RPMI7951 (cell line): ENCODE measurements at regions not wholly inside any gene's neighbourhood (a gene's known extent, or its start where the extent isn't known, plus 50 kb on each side); places are given as distances from the start of the nearest gene placed in this dataset.
A peak's percentile ranks its signal among the peaks of the same experiment; 100 is the strongest.
"Not testable (repeated sequence)": the region's sequence is repeated elsewhere in the genome, so short reads cannot be mapped to it uniquely, and the experiment has no call there.

Source experiments
- DNase-seq: peaks from one replicate; pipeline ENCODE4 v3.0.0-alpha.2; 2012; ENCODE audit warnings: low read depth

- no peak for DNase-seq
Observed at GRCh38 chr4:19054916-19055315, 1033.4 kb upstream of the LCORL start.

DNA sequence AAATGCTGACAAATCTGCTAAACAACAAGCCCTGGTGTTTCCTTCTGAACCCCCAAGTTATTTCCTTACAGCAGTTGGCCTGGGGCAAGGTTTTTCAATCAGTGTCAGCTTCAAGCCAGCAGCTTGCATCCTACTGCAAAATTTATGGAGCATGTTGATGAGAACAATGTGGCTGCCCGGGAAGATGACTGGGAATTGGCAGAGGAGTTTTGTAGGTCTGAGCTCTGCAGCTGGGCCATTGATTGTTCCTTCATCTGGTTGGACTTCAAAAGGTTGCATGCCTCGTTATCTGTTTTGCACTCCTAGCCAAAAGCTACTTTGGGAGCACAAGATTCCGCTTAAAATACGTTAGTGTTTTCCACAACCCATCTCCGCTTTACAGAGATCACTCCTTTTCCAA, 1030.3 kb upstream of the LCORL start:
- peak; percentile 21 for DNase-seq

DNA sequence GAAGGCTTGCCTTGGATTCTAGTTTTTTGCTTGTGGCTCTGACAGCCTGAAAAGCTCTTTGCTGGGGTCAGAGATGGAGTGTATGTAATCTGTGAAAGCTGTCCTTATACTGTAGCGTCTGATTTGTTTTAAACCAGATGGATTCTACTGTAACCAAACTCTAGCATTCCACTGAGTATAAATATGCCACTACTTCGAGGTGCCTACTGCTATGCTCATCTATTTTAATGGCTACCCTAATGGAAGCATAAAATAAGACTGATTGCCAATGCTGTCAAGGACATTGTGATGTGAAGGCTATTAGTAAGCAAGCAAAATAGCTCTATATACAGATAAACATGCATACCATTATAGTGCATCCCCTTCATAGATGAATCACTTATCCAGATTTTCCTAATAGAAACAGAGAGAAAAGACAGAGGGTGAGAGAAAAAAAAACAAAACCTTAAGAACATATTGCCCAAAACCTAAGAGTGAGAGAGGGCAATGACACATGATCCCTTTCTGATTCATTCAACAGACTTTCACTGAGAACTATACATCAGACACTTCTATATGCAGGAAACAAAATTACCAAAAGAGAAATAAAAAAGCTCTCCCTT, 1025.8 kb upstream of the LCORL start:
- no peak for DNase-seq

GRCh38 chr4:19039816-19040215, 1018.3 kb upstream of the LCORL start:
- no peak for DNase-seq

DNA sequence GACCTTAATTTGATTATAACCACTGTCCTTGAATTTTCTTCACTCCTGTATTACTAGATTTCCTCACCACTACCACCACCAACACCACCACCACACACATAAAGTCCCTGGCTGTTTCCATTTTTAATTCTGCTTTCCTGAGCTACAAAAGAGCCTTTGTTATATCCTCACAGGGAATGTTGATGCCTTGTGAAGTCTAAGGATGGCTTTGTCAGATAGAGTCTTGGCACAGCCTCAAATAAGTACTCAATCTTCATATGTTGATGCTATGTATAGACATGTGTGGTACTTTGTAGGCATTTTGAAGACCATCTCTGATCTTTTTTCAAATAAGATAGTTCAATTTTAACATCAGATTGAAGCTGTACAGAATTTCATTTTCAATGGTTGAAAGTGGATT, 1016.7 kb upstream of the LCORL start:
- peak; percentile 4 for DNase-seq

DNA sequence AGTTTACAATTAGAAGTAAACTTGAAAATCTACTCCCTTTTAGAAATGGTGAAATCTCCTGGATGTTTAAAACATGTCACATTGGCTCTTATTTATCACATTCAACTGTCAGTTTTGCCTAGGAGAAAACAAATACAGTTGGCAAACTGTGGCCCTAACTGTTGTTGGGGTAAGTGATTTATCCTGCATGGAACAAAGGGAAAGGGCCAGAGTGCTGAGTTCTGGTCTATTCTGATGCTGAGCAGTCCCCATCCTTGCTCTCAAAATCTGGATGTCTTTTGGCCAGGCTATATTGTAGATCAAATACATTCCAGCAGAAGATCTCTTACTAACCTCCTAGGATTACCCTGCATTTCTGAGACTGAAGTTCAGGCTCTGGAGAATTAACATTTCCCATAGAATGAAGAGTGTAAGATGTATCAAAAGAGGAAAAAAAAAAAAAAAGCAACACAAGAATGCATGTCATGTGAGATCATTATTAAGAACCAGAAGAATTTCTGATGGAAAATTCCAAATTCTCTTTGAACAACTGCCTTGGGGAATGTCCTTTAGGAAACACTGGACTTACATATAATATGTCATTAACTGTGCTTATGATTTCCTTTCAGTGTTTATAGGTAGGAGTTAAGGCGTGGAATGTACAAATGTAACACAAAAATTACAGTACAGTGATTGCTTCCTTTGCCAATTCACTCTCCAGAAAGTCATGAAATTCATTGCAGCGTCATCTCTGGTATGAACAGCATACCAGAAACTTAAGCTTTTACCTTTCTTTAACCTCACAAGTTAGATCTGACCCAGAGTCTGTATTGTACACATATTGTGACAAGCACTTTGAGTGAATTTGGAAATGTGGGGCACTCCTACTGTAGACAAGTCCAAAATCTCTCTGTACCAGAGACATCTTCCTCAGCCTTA, 1012.5 kb upstream of the LCORL start:
- no peak for DNase-seq

DNA sequence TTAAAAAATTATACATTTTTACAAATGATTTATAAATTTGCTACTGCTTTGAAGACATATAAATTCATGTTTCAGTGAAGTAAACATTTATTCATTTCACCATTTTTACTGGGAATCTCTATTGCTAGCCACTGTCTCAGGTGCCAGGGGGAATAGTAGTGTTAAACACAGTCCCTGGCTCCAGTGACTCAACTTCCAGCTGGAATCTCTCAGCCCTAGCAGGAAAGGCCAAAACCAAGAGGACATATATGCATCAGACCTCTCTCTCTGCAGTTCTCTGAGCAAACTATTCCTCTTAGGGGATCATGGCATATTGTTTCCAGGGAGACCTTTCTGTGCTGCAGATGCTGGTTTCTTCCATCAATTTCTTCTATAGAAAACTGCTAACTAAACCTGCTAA, 1009.0 kb upstream of the LCORL start:
- DNase-seq: no peak

DNA sequence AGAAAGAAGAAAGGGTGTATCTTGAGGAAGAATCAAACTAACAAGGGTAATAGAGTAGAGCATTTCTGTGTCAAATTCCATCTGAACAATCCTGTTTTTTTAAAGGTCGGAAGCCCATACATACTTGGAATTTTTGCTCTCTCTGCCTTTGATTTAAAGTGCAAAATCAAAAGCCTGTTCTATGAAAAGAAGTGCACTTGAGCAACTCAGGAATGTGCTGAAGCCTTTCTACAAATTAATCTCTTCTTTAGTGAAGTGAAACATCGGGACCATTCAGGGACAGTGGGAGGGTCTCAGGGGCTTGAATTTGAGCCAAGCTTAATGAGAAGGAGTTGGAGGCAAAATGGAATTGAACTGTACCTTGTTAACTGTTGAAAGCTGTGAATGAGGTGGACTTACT, 1008.5 kb upstream of the LCORL start:
- no peak for DNase-seq

DNA sequence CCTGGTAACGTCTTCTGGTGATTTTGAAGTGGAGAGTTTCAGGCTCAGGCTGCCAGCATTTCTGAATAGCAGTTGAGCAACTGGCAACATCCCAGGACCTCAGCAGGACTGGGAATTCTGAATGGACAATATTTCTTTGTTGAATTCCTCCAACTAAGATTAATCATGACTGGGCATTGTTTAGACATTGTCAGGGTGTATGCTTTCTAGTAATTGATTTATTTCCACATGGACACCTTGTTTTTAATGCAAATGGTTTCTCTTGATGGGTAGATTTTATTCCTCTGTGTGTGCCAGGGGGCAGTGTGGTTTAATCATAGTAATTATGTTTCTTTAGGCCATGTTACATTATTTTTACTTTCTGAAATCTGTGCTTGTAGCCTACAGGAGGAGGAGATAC, 1004.7 kb upstream of the LCORL start:
- peak; percentile 29 for DNase-seq

GRCh38 chr4:19025031-19025430, 1003.5 kb upstream of the LCORL start:
- DNase-seq: peak; percentile 16

DNA sequence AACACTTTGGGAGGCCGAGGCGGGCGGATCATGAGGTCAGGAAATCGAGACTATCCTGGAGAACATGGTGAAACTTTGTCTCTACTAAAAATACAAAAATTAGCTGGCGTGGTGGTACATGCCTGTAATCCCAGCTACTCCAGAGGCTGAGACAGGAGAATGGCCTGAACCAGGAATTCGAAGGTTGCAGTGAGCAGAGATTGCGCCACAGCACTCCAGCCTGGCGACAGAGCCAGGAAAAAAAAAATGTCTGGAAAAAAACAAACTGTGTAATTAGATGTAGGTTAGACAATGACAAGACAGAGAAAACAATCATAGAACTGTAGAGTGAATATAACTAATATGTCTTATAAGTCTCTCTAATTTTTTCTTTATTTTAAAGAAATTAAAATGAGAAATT, 1002.5 kb upstream of the LCORL start:
- no peak for DNase-seq

GRCh38 chr4:19021617-19022016, 1000.1 kb upstream of the LCORL start:
- no peak for DNase-seq

DNA sequence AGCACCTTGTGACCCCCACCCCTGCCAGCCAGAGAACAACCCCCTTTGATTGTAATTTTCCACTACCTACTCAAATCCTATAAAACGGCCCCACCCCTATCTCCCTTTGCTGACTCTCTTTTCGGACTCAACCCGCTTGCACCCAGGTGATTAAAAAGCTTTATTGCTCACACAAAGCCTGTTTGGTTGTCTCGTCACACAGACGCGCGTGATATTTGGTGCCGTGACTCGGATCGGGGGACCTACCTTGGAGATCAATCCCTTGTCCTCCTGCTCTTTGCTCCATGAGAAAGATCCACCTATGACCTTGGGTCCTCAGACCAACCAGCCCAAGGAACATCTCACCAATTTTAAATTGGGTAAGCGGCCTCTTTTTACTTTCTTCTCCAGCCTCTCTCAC, 995.0 kb upstream of the LCORL start:
- DNase-seq: not testable (repeated sequence)

DNA sequence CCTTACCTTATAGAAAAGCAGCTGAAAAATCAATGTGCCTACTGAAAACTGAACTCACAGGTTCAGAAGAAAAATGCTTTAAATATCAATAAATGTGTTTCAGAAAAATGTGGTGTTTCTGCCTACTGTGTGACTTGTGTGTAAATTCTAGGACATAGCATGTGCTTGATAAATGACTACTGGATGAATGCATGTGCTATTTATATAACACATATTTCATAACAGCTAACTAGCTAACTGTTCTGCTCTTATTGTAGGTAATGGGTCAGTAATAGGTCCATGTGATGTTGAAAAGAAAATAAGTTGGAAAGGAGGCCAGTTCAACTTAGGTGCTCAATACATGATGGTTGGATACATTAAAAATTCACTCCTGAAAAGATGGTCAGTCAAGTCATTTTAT, 993.0 kb upstream of the LCORL start:
- DNase-seq: no peak

DNA sequence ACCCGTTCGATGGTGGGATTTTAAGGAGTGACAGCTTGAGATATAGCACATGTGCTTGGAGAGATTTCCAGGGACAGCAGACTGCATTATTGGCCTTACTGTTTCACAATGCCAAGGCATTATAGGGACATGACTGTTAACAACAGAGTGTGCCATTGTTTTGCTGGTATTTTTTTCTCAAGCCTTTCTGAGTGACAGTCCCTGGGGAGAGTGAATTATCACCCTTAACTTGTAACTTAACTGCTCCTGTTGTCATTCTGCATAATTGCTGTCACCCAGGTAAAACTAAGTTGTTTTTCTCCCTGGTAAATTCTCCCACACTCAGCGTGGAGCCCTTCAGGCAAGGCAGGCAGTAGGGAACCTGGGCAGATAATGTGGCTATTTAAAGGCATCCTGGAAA, 989.2 kb upstream of the LCORL start:
- DNase-seq: no peak

- no peak for DNase-seq
Observed at GRCh38 chr4:19009881-19010280, 988.3 kb upstream of the LCORL start.

DNA sequence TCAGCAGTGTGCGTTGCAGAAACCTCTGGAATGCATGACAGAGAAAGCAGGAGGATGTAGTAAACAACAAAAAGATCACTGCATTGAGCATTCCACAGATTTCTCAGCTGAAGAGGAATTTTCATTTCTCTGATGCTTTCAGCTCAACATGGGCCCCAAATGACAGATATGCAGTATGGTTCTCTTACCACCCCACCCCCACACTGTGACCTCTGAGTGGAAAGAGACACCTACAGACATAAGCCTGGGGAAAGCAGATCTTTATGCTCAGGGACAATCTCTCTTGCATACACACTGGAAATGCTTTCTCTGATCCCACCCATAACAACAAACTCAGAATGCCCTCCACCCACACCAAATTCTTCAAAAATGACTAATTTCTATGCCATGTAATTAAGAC, 983.7 kb upstream of the LCORL start:
- DNase-seq: peak; percentile 4

- DNase-seq: no peak
Observed at GRCh38 chr4:19002170-19002569, 980.6 kb upstream of the LCORL start.

DNA sequence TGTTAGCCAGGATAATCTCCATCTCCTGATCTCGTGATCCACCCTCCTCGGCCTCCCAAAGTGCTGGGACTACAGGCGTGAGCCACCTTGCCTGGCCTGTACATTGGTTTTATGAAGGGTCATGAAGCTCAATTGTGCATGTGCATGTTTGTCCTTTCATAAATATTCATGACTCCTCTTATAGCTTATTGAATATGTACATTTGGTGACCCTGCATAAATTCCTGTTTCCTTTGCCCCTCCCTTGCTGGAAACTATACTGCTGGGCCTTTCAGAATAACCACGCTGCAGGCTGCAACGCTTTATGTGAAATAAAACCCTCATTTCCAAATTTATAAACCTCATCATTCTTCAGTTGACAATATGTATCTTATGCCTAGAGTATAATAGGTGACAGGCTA, 978.0 kb upstream of the LCORL start:
- DNase-seq: no peak

- no peak for DNase-seq
Observed at GRCh38 chr4:18981234-18981615, 959.7 kb upstream of the LCORL start.

DNA sequence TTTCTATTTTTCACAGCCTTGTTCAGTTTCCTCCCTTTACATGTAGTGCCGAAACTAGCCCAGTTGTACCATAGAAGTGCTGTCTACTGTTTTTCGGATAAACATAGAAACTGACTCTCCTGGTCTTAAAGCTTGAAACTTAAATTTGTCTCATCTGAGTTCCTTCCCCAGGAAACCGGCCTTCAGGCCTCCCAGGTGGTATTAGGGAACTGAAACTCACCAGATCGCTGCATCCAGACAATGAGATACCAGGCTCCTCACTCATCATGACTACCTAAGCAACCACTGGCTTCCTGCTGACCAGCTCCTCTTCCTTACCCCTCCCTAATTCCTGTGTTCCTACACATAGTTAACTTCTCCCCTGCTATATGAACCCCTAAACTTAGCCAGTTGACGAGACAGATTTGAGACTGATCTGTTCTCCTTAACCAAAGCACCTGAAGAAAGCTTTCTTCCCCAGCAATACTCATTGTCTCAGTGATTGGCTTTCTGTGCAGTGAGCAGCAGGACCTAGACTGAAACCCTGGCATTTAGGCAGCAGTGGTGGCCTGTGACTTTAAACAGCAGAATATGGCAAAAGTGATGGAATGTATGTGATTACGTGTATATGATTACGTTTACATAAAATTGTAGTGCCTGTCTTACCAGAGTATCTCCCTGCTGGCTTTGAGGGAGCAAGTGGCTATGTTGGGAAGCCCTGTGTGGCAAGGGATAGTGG, 959.1 kb upstream of the LCORL start:
- DNase-seq: no peak

DNA sequence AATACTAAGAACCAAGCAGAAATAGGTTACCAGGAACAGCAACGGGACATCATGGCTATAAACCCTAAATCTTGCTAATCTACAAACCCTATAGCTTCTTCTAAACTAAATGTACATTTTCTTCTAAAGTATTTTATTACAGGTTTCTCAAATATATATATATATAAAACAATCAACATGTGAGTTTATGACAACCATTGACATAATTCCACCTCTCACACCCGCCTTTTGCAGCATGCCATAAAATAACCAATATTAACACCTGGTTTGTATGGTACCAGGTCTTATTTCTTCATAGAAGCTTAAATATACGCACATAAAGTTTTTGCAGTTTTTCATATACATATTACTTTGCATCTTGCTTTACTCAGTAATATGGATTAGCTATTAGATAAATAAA, 955.3 kb upstream of the LCORL start:
- no peak for DNase-seq
